ENCODE measurements at regions not wholly inside any gene's neighbourhood (a gene's known extent, or its start where the extent isn't known, plus 50 kb on each side); places are given as distances from the start of the nearest gene placed in this dataset.

- H3K9me3 ChIP-seq (replicated peaks; ENCODE audit: control insufficient read depth, insufficient read depth, low read length) = no peaks in the 10 kb centered on the region
- no peaks in the 10 kb centered on the region for H4K20me1 ChIP-seq (replicated peaks; ENCODE audit: control insufficient read depth, extremely low read depth, insufficient read depth, low read length)
- DNase-seq (ENCODE audit: low read depth, low spot score) (no peak), FAIRE-seq (no peak)
- TF ChIP-seq EZH2 (IDR thresholded peaks at IDR 0.05; ENCODE audit: borderline replicate concordance, low read depth, low read length, severe bottlenecking) (no peak), GATA2 (IDR thresholded peaks at IDR 0.05; ENCODE audit: insufficient read depth, insufficient read length, low read depth, low read length) (no peak), CTCF (IDR thresholded peaks at IDR 0.05; ENCODE audit: extremely low read depth in 1 of 2, insufficient read depth in 1 of 2, low read depth in 1 of 2, low read length in 2 of 2) (no peak), POLR2AphosphoS5 (IDR thresholded peaks at IDR 0.05; ENCODE audit: insufficient read depth, low read depth, low read length) (no peak), MYC (IDR thresholded peaks at IDR 0.05; ENCODE audit: low read depth, low read length) (no peak)
- dilution Hi-C loops (cut with MboI; ENCODE audit: extremely low pct_ligation_motif_present, low sequenced_read_pairs) = no loop called here
- intact Hi-C loops (cut with micrococcal nuclease) = no loop called here
- H3K4me2 ChIP-seq (ENCODE audit: insufficient read depth, low read length) = no peak overlapping the region
- no peaks in the 10 kb centered on the region for H3K9me1 ChIP-seq (replicated peaks; ENCODE audit: control insufficient read depth, extremely low read depth, insufficient read depth, low read length)
- H3K36me3 ChIP-seq (ENCODE audit: control insufficient read depth in 2 of 2, extremely low read depth in 1 of 2, insufficient read depth in 2 of 2, low read length in 2 of 2) = no peaks in the 10 kb centered on the region
- POLR2A ChIA-PET = no interaction called here
- H3K27me3 ChIP-seq (ENCODE audit: control insufficient read depth in 2 of 2, insufficient read depth in 2 of 2, low read length in 2 of 2) = no peaks in the 10 kb centered on the region
- CTCF ChIA-PET = no interaction called here
- no peak overlapping the region for H3K4me3 ChIP-seq (replicated peaks in 1 of 3; ENCODE audit: insufficient read depth in 1 of 3, low read depth in 1 of 3, low read length in 3 of 3)
- no peak overlapping the region for H2AFZ ChIP-seq (ENCODE audit: low read depth, low read length)
- no peak overlapping the region for H3K9ac ChIP-seq (replicated peaks; ENCODE audit: extremely low read depth, insufficient read depth, low read length)
- no peak overlapping the region for H3K27ac ChIP-seq (ENCODE audit: insufficient read depth, low read depth, low read length)
- H3K4me1 ChIP-seq (ENCODE audit: control insufficient read depth, extremely low read depth, insufficient read depth, low read length) = no peaks in the 10 kb centered on the region
- no peaks in the 10 kb centered on the region for H3K79me2 ChIP-seq (ENCODE audit: control insufficient read depth, insufficient read depth, low read length)
- BruUV-seq (replicated peaks) = no TSS peak
These were observed 186.6 kb upstream of the DIO3 start for GRCh38 chr14:101374373-101375338.

All from endothelial cell of umbilical vein (primary cell).